ENCODE measurements at regions not wholly inside any gene's neighbourhood (a gene's known extent, or its start where the extent isn't known, plus 50 kb on each side); places are given as distances from the start of the nearest gene placed in this dataset.
A peak's percentile ranks its signal among the peaks of the same experiment; 100 is the strongest.
"Not testable (repeated sequence)": the region's sequence is repeated elsewhere in the genome, so short reads cannot be mapped to it uniquely, and the experiment has no call there.

GRCh38 chr11:134840165-134840564 is 428.1 kb upstream of the B3GAT1 start:
- not testable (repeated sequence) for H3K9me3 ChIP-seq (ENCODE audit: control insufficient read depth, low read depth, low read length); H3K4me3 ChIP-seq (ENCODE audit: low read length); H3K4me1 ChIP-seq (ENCODE audit: control insufficient read depth, insufficient read depth, low read length); H3K27ac ChIP-seq (ENCODE audit: low read length); H3K36me3 ChIP-seq (ENCODE audit: control insufficient read depth, insufficient read depth, low read length); DNase-seq; H3K27me3 ChIP-seq (ENCODE audit: control insufficient read depth, insufficient read depth, low read length)
- WGBS (ENCODE audit: insufficient coverage, low lambda C conversion rate), result no CpG with 5 or more reads among the region's 4 CpGs

- peaks cover 9% of the 10 kb centered on the region for H3K27me3 ChIP-seq (ENCODE audit: control insufficient read depth, insufficient read depth, low read length)
- H3K27ac ChIP-seq (ENCODE audit: low read length), result no peak overlapping the region
- 90% methylated on average over 2 of the region's 10 CpGs for WGBS (ENCODE audit: insufficient coverage, low lambda C conversion rate)
- DNase-seq, result no peak
- H3K9me3 ChIP-seq (ENCODE audit: control insufficient read depth, low read depth, low read length), result no peaks in the 10 kb centered on the region
- H3K4me3 ChIP-seq (ENCODE audit: low read length), result no peak overlapping the region
- H3K36me3 ChIP-seq (ENCODE audit: control insufficient read depth, insufficient read depth, low read length), result no peaks in the 10 kb centered on the region
- H3K4me1 ChIP-seq (ENCODE audit: control insufficient read depth, insufficient read depth, low read length), result no peaks in the 10 kb centered on the region
Observed at GRCh38 chr11:134838708-134839107, 426.7 kb upstream of the B3GAT1 start.

- no peak for DNase-seq
- Histone ChIP-seq H3K4me3 (ENCODE audit: low read length) (no peak overlapping the region), H3K27ac (ENCODE audit: low read length) (no peak overlapping the region), H3K27me3 (ENCODE audit: control insufficient read depth, insufficient read depth, low read length) (peaks cover 9% of the 10 kb centered on the region), H3K4me1 (ENCODE audit: control insufficient read depth, insufficient read depth, low read length) (no peaks in the 10 kb centered on the region), H3K9me3 (ENCODE audit: control insufficient read depth, low read depth, low read length) (no peaks in the 10 kb centered on the region), H3K36me3 (ENCODE audit: control insufficient read depth, insufficient read depth, low read length) (no peaks in the 10 kb centered on the region)
- WGBS (ENCODE audit: insufficient coverage, low lambda C conversion rate), result no CpG with 5 or more reads among the region's 6 CpGs
Observed at GRCh38 chr11:134837887-134838232, 425.8 kb upstream of the B3GAT1 start.

- Histone ChIP-seq H3K27ac (ENCODE audit: low read length) (no peak overlapping the region), H3K36me3 (ENCODE audit: control insufficient read depth, insufficient read depth, low read length) (no peaks in the 10 kb centered on the region), H3K4me1 (ENCODE audit: control insufficient read depth, insufficient read depth, low read length) (no peaks in the 10 kb centered on the region), H3K4me3 (ENCODE audit: low read length) (no peak overlapping the region), H3K9me3 (ENCODE audit: control insufficient read depth, low read depth, low read length) (no peaks in the 10 kb centered on the region), H3K27me3 (ENCODE audit: control insufficient read depth, insufficient read depth, low read length) (peaks cover 9% of the 10 kb centered on the region)
- no peak for DNase-seq
- no CpG with 5 or more reads among the region's 7 CpGs for WGBS (ENCODE audit: insufficient coverage, low lambda C conversion rate)
Observed at GRCh38 chr11:134837166-134837886, 425.3 kb upstream of the B3GAT1 start.

- H3K36me3 ChIP-seq (ENCODE audit: control insufficient read depth, insufficient read depth, low read length), result no peaks in the 10 kb centered on the region
- WGBS (ENCODE audit: insufficient coverage, low lambda C conversion rate), result 80% methylated on average over 3 of the region's 4 CpGs
Observed at GRCh38 chr11:134836561-134836960, 424.5 kb upstream of the B3GAT1 start.

GRCh38 chr11:134835561-134835960 is 423.5 kb upstream of the B3GAT1 start:
- no peaks in the 10 kb centered on the region for H3K9me3 ChIP-seq (ENCODE audit: control insufficient read depth, low read depth, low read length)
- WGBS (ENCODE audit: insufficient coverage, low lambda C conversion rate), result no CpG with 5 or more reads among the region's 5 CpGs

More at GRCh38 chr11:134836561-134836960, 424.5 kb upstream of the B3GAT1 start:
- H3K4me1 ChIP-seq (ENCODE audit: control insufficient read depth, insufficient read depth, low read length), result no peaks in the 10 kb centered on the region
- peaks cover 6% of the 10 kb centered on the region for H3K27me3 ChIP-seq (ENCODE audit: control insufficient read depth, insufficient read depth, low read length)
- no peaks in the 10 kb centered on the region for H3K9me3 ChIP-seq (ENCODE audit: control insufficient read depth, low read depth, low read length)
- DNase-seq, result no peak
- no peak overlapping the region for H3K4me3 ChIP-seq (ENCODE audit: low read length)
- H3K27ac ChIP-seq (ENCODE audit: low read length), result no peak overlapping the region

GRCh38 chr11:134830312-134830711 is 418.3 kb upstream of the B3GAT1 start:
- H3K27me3 ChIP-seq (ENCODE audit: control insufficient read depth, insufficient read depth, low read length), result no peaks in the 10 kb centered on the region
- peaks cover 3% of the 10 kb centered on the region for H3K9me3 ChIP-seq (ENCODE audit: control insufficient read depth, low read depth, low read length)
- H3K4me3 ChIP-seq (ENCODE audit: low read length), result no peak overlapping the region
- no peaks in the 10 kb centered on the region for H3K36me3 ChIP-seq (ENCODE audit: control insufficient read depth, insufficient read depth, low read length)
- no peak for DNase-seq
- H3K4me1 ChIP-seq (ENCODE audit: control insufficient read depth, insufficient read depth, low read length), result no peaks in the 10 kb centered on the region
- no peak overlapping the region for H3K27ac ChIP-seq (ENCODE audit: low read length)

More at GRCh38 chr11:134835561-134835960, 423.5 kb upstream of the B3GAT1 start:
- H3K36me3 ChIP-seq (ENCODE audit: control insufficient read depth, insufficient read depth, low read length), result no peaks in the 10 kb centered on the region
- no peak overlapping the region for H3K4me3 ChIP-seq (ENCODE audit: low read length)
- H3K27me3 ChIP-seq (ENCODE audit: control insufficient read depth, insufficient read depth, low read length), result peaks cover 2% of the 10 kb centered on the region
- no peaks in the 10 kb centered on the region for H3K4me1 ChIP-seq (ENCODE audit: control insufficient read depth, insufficient read depth, low read length)
- H3K27ac ChIP-seq (ENCODE audit: low read length), result no peak overlapping the region
- DNase-seq, result no peak

GRCh38 chr11:134823970-134824369 is 411.9 kb upstream of the B3GAT1 start:
- no peak for DNase-seq
- no CpG with 5 or more reads among the region's 4 CpGs for WGBS (ENCODE audit: insufficient coverage, low lambda C conversion rate)

GRCh38 chr11:134822897-134823296 is 410.9 kb upstream of the B3GAT1 start:
- Histone ChIP-seq H3K4me1 (ENCODE audit: control insufficient read depth, insufficient read depth, low read length) (peaks cover 20% of the 10 kb centered on the region), H3K27ac (ENCODE audit: low read length) (no peak overlapping the region), H3K27me3 (ENCODE audit: control insufficient read depth, insufficient read depth, low read length) (no peaks in the 10 kb centered on the region), H3K9me3 (ENCODE audit: control insufficient read depth, low read depth, low read length) (no peaks in the 10 kb centered on the region), H3K4me3 (ENCODE audit: low read length) (no peak overlapping the region), H3K36me3 (ENCODE audit: control insufficient read depth, insufficient read depth, low read length) (no peaks in the 10 kb centered on the region)
- 60% methylated on average over 1 of the region's 8 CpGs for WGBS (ENCODE audit: insufficient coverage, low lambda C conversion rate)
- no peak for DNase-seq

More at GRCh38 chr11:134823970-134824369, 411.9 kb upstream of the B3GAT1 start:
- Histone ChIP-seq H3K27me3 (ENCODE audit: control insufficient read depth, insufficient read depth, low read length) (no peaks in the 10 kb centered on the region), H3K36me3 (ENCODE audit: control insufficient read depth, insufficient read depth, low read length) (no peaks in the 10 kb centered on the region), H3K4me1 (ENCODE audit: control insufficient read depth, insufficient read depth, low read length) (peaks cover 10% of the 10 kb centered on the region), H3K9me3 (ENCODE audit: control insufficient read depth, low read depth, low read length) (no peaks in the 10 kb centered on the region), H3K4me3 (ENCODE audit: low read length) (no peak overlapping the region), H3K27ac (ENCODE audit: low read length) (no peak overlapping the region)

- Histone ChIP-seq H3K4me1 (ENCODE audit: control insufficient read depth, insufficient read depth, low read length) (peaks cover 21% of the 10 kb centered on the region), H3K27ac (ENCODE audit: low read length) (no peak overlapping the region), H3K27me3 (ENCODE audit: control insufficient read depth, insufficient read depth, low read length) (no peaks in the 10 kb centered on the region), H3K9me3 (ENCODE audit: control insufficient read depth, low read depth, low read length) (no peaks in the 10 kb centered on the region), H3K36me3 (ENCODE audit: control insufficient read depth, insufficient read depth, low read length) (no peaks in the 10 kb centered on the region), H3K4me3 (ENCODE audit: low read length) (no peak overlapping the region)
- no CpG with 5 or more reads among the region's 4 CpGs for WGBS (ENCODE audit: insufficient coverage, low lambda C conversion rate)
- no peak for DNase-seq
Observed at GRCh38 chr11:134821422-134821821, 409.4 kb upstream of the B3GAT1 start.

- Histone ChIP-seq H3K9me3 (ENCODE audit: control insufficient read depth, low read depth, low read length) (no peaks in the 10 kb centered on the region), H3K4me3 (ENCODE audit: low read length) (no peak overlapping the region), H3K36me3 (ENCODE audit: control insufficient read depth, insufficient read depth, low read length) (no peaks in the 10 kb centered on the region), H3K4me1 (ENCODE audit: control insufficient read depth, insufficient read depth, low read length) (peaks cover 21% of the 10 kb centered on the region), H3K27ac (ENCODE audit: low read length) (peak overlapping the region; percentile 72), H3K27me3 (ENCODE audit: control insufficient read depth, insufficient read depth, low read length) (no peaks in the 10 kb centered on the region)
- WGBS (ENCODE audit: insufficient coverage, low lambda C conversion rate), result no CpG with 5 or more reads among the region's 7 CpGs
- DNase-seq, result no peak
Observed at GRCh38 chr11:134819041-134819440, 407.0 kb upstream of the B3GAT1 start.

Data from large intestine (tissue), 3 donors.